ENCODE measurements at regions not wholly inside any gene's neighbourhood (a gene's known extent, or its start where the extent isn't known, plus 50 kb on each side); places are given as distances from the start of the nearest gene placed in this dataset.
"Not testable (repeated sequence)": the region's sequence is repeated elsewhere in the genome, so short reads cannot be mapped to it uniquely, and the experiment has no call there.

DNA sequence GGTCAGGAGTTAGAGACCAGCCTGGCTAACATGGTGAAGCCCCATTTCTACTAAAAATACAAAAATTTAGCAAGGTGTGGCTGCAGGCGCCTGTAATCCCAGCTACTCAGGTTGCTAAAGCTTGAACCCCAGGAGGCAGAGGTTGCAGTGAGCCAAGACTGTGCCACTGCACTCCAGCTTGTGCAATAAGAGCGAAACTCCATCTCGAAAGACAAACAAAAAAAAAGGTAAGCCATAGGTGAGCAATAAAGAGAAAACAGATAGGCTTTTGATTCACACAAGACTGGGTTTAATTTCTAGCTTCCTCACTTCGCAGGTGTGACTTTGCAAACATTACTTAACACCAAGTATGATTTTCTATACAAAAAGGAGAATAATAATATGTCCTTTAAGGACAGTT is 72.3 kb upstream of the ACBD5 start:
- TF ChIP-seq, protein P1, sequence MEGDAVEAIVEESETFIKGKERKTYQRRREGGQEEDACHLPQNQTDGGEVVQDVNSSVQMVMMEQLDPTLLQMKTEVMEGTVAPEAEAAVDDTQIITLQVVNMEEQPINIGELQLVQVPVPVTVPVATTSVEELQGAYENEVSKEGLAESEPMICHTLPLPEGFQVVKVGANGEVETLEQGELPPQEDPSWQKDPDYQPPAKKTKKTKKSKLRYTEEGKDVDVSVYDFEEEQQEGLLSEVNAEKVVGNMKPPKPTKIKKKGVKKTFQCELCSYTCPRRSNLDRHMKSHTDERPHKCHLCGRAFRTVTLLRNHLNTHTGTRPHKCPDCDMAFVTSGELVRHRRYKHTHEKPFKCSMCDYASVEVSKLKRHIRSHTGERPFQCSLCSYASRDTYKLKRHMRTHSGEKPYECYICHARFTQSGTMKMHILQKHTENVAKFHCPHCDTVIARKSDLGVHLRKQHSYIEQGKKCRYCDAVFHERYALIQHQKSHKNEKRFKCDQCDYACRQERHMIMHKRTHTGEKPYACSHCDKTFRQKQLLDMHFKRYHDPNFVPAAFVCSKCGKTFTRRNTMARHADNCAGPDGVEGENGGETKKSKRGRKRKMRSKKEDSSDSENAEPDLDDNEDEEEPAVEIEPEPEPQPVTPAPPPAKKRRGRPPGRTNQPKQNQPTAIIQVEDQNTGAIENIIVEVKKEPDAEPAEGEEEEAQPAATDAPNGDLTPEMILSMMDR (IDR thresholded peaks at IDR 0.05; ENCODE audit: low read depth, low read length, missing control alignments) = no peak
- DNase-seq (ENCODE audit: low read depth) = no peak
- no peak overlapping the region for H3K4me3 ChIP-seq (ENCODE audit: low read depth, low read length)
- in situ Hi-C loops (cut with HindIII; ENCODE audit: low sequenced_read_pairs) = no loop called here

DNA sequence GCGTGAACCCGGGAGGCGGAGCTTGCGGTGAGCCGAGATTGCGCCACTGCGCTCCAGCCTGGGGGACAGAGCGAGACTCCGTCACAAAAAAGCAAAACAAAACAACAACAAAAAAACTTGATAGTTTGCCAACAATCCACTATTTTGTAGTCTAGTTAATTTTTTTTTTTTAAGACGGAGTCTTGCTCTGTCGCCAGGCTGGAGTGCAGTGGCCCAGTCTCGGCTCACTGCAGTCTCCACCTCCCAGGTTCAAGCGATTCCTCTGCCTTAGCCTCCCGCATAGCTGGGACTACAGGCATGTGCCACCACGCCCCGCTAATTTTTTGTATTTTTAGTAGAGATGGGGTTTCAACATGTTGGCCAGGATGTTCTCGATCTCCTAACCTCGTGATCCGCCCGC is 71.2 kb upstream of the ACBD5 start:
- in situ Hi-C loops (cut with HindIII; ENCODE audit: low sequenced_read_pairs); H3K4me3 ChIP-seq (ENCODE audit: low read depth, low read length); DNase-seq (ENCODE audit: low read depth): not testable (repeated sequence)

- in situ Hi-C loops (cut with HindIII; ENCODE audit: low sequenced_read_pairs); DNase-seq (ENCODE audit: low read depth); H3K4me3 ChIP-seq (ENCODE audit: low read depth, low read length): not testable (repeated sequence)
Observed at GRCh38 chr10:27298522-27298850, 57.9 kb upstream of the ACBD5 start.

GRCh38 chr10:27297844-27298521 is 57.4 kb upstream of the ACBD5 start:
- in situ Hi-C loops (cut with HindIII; ENCODE audit: low sequenced_read_pairs) = no loop called here
- no peak overlapping the region for H3K4me3 ChIP-seq (ENCODE audit: low read depth, low read length)
- TF ChIP-seq, protein P1 (IDR thresholded peaks at IDR 0.05; ENCODE audit: low read depth, low read length, missing control alignments) = no peak
- no peak for DNase-seq (ENCODE audit: low read depth)

GRCh38 chr10:27296285-27296684 is 55.7 kb upstream of the ACBD5 start:
- H3K4me3 ChIP-seq (ENCODE audit: low read depth, low read length); in situ Hi-C loops (cut with HindIII; ENCODE audit: low sequenced_read_pairs); DNase-seq (ENCODE audit: low read depth): not testable (repeated sequence)

- in situ Hi-C loops (cut with HindIII; ENCODE audit: low sequenced_read_pairs); DNase-seq (ENCODE audit: low read depth); H3K4me3 ChIP-seq (ENCODE audit: low read depth, low read length): not testable (repeated sequence)
Observed at GRCh38 chr10:27291253-27291895, 50.8 kb upstream of the ACBD5 start.

All from astrocyte of the cerebellum (primary cell).